Smooth muscle cell (in vitro differentiated cells): ENCODE measurements at regions not wholly inside any gene's neighbourhood (a gene's known extent, or its start where the extent isn't known, plus 50 kb on each side); places are given as distances from the start of the nearest gene placed in this dataset.

Source experiments
- DNase-seq: peaks from one replicate; lab custom pipeline; 2025; ENCODE audit not compliant: unreplicated experiment; lab: John Stamatoyannopoulos, UW
- H2AFZ ChIP-seq: fragments of 200-600 bp; sonication (generic); 2 replicates; pipeline ENCODE4 v1.6.0; 2016; ENCODE audit warnings: antibody characterized with exemption, low read depth, mild to moderate bottlenecking
- H3F3A ChIP-seq: fragments of 200-600 bp; sonication (generic); 2 replicates; pipeline ENCODE4 v1.6.0; 2017; ENCODE audit warnings: antibody characterized with exemption, low read depth
- H3K27ac ChIP-seq: fragments of 200-600 bp; sonication (generic); 2 replicates; pipeline ENCODE4 v1.5.1; 2016; ENCODE audit warnings: low read depth, mild to moderate bottlenecking
- H3K27me3 ChIP-seq: fragments of 200-600 bp; sonication (generic); 2 replicates; pipeline ENCODE4 v1.6.1; 2016; ENCODE audit warnings: low read depth, mild to moderate bottlenecking
- H3K36me3 ChIP-seq: fragments of 200-600 bp; sonication (generic); 2 replicates; pipeline ENCODE4 v1.5.1; 2016; ENCODE audit warnings: low read depth
- H3K4me1 ChIP-seq: fragments of 200-600 bp; sonication (generic); 2 replicates; pipeline ENCODE4 v1.5.1; 2016; ENCODE audit warnings: low read depth
- H3K4me2 ChIP-seq: fragments of 200-600 bp; sonication (generic); 2 replicates; pipeline ENCODE4 v1.6.0; 2016; ENCODE audit warnings: mild to moderate bottlenecking
- H3K4me3 ChIP-seq: fragments of 200-600 bp; sonication (generic); 2 replicates; pipeline ENCODE4 v1.5.1; 2016; ENCODE audit warnings: mild to moderate bottlenecking
- H3K79me2 ChIP-seq: fragments of 200-600 bp; sonication (generic); 2 replicates; pipeline ENCODE4 v1.6.0; 2016; ENCODE audit warnings: low read depth, mild to moderate bottlenecking
- H3K9ac ChIP-seq: fragments of 200-600 bp; sonication (generic); 2 replicates; pipeline ENCODE4 v1.6.0; 2016; ENCODE audit warnings: low read depth
- H3K9me3 ChIP-seq: fragments of 200-600 bp; sonication (generic); replicated peaks from 2 replicates; pipeline ENCODE4 v1.5.1; 2016; ENCODE audit warnings: low read depth
- H4K20me1 ChIP-seq: fragments of 200-600 bp; sonication (generic); 2 replicates; pipeline ENCODE4 v1.6.0; 2016; ENCODE audit warnings: low read depth
- WGBS: methylation state at CpG from one replicate; pipeline ENCODE4 v1.1.7; 2016; ENCODE audit warnings: low lambda C conversion rate; 5-methylcytosine and 5-hydroxymethylcytosine counted together
- TF ChIP-seq, protein P1 (sequence below): fragments of 200-600 bp; sonication (generic); IDR thresholded peaks from 2 replicates; pipeline ENCODE4 v1.5.1; 2017; ENCODE audit warnings: borderline replicate concordance, mild to moderate bottlenecking, antibody characterized with exemption; ENCODE audit not compliant: insufficient read depth, poor library complexity, severe bottlenecking

DNA sequence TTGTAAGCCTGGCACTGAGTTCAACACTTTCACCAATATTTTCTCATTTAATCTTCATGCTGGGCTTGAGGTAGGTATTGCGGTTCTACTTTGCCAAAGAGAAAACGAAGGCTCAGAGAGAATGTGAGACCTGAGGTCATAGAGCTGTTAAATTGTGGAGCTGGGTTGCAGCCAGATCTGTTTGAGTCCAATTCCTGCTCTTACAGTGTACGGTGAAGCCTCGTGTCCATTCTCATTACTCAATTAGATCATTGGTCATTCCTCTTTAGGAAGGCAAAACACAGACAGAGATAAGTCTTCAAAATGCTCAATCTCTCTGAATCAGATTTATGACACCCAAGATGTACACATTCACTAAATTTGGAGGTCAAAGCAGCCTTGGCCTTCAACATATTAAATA, 559.0 kb upstream of the DAB1 start:
- H3K36me3 ChIP-seq, result no peaks in the 10 kb centered on the region
- no peak overlapping the region for H3K27ac ChIP-seq
- H3K4me3 ChIP-seq, result no peak overlapping the region
- WGBS, result 89% methylated on average over 4 of the region's 4 CpGs
- peaks cover 6% of the 10 kb centered on the region for H3K27me3 ChIP-seq
- no peak overlapping the region for H2AFZ ChIP-seq
- no peak overlapping the region for H3K9ac ChIP-seq
- H3K79me2 ChIP-seq, result no peaks in the 10 kb centered on the region
- TF ChIP-seq, protein P1, sequence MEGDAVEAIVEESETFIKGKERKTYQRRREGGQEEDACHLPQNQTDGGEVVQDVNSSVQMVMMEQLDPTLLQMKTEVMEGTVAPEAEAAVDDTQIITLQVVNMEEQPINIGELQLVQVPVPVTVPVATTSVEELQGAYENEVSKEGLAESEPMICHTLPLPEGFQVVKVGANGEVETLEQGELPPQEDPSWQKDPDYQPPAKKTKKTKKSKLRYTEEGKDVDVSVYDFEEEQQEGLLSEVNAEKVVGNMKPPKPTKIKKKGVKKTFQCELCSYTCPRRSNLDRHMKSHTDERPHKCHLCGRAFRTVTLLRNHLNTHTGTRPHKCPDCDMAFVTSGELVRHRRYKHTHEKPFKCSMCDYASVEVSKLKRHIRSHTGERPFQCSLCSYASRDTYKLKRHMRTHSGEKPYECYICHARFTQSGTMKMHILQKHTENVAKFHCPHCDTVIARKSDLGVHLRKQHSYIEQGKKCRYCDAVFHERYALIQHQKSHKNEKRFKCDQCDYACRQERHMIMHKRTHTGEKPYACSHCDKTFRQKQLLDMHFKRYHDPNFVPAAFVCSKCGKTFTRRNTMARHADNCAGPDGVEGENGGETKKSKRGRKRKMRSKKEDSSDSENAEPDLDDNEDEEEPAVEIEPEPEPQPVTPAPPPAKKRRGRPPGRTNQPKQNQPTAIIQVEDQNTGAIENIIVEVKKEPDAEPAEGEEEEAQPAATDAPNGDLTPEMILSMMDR, result no peak
- no peaks in the 10 kb centered on the region for H3F3A ChIP-seq
- peaks cover 7% of the 10 kb centered on the region for H3K4me1 ChIP-seq
- H3K4me2 ChIP-seq, result no peak overlapping the region
- H4K20me1 ChIP-seq, result no peaks in the 10 kb centered on the region
- no peaks in the 10 kb centered on the region for H3K9me3 ChIP-seq
- no peak for DNase-seq

DNA sequence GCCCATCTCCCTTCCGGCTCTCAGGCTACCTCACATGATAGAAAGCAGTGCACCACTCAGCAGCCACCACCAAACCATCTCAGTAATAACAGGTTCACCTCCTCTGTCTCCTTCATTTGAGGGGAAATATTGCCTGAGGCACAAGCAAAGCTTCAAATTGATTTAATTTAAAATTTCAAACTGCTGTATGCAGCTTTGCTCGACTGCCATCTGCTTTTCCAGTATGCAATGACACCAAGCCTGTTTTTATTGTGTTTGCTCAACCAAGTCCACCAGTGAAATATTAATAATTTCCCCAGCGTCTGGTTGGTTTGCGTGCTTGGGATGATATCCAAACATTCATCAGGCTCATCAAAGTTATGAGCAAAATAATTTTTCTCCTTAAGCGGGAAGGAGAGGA, 552.4 kb upstream of the DAB1 start:
- 90% methylated on average over 5 of the region's 5 CpGs for WGBS
- Histone ChIP-seq H3K4me3 (no peak overlapping the region), H3K9ac (no peak overlapping the region), H3K79me2 (no peaks in the 10 kb centered on the region), H3K27ac (no peak overlapping the region), H3K4me2 (no peak overlapping the region), H3K27me3 (peaks cover 6% of the 10 kb centered on the region), H2AFZ (no peak overlapping the region), H3K4me1 (no peaks in the 10 kb centered on the region), H3F3A (no peaks in the 10 kb centered on the region), H3K9me3 (no peaks in the 10 kb centered on the region), H4K20me1 (no peaks in the 10 kb centered on the region), H3K36me3 (no peaks in the 10 kb centered on the region)
- no peak for DNase-seq
- TF ChIP-seq, protein P1, result no peak

DNA sequence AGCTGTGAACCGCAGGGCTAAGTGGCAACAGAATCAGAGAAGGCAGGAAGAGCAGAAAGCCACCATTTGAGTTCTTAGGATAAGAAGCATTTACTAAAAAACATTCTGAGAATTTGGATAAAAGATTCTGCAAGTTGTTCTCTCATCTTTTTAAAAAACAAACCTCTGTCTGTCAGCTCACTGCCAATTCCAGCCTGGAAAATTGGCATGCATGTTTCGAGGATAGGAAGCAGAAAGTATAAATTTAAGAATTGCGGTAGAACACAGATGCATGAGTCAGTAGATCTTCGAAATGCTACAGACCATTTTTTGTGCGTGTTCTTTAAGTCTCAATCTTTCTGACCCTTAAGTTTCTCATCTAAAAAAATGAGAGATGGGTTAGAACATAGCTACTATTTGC, 544.5 kb upstream of the DAB1 start:
- TF ChIP-seq, protein P1, result no peak
- WGBS, result 89% methylated on average over 5 of the region's 5 CpGs
- H4K20me1 ChIP-seq, result no peaks in the 10 kb centered on the region
- no peak overlapping the region for H3K4me2 ChIP-seq
- no peaks in the 10 kb centered on the region for H3K36me3 ChIP-seq
- H3K9ac ChIP-seq, result no peak overlapping the region
- no peak overlapping the region for H2AFZ ChIP-seq
- H3K9me3 ChIP-seq, result no peaks in the 10 kb centered on the region
- no peaks in the 10 kb centered on the region for H3K79me2 ChIP-seq
- no peak overlapping the region for H3K27ac ChIP-seq
- H3K4me1 ChIP-seq, result no peaks in the 10 kb centered on the region
- no peaks in the 10 kb centered on the region for H3F3A ChIP-seq
- peaks cover 5% of the 10 kb centered on the region for H3K27me3 ChIP-seq
- DNase-seq, result no peak
- H3K4me3 ChIP-seq, result no peak overlapping the region

DNA sequence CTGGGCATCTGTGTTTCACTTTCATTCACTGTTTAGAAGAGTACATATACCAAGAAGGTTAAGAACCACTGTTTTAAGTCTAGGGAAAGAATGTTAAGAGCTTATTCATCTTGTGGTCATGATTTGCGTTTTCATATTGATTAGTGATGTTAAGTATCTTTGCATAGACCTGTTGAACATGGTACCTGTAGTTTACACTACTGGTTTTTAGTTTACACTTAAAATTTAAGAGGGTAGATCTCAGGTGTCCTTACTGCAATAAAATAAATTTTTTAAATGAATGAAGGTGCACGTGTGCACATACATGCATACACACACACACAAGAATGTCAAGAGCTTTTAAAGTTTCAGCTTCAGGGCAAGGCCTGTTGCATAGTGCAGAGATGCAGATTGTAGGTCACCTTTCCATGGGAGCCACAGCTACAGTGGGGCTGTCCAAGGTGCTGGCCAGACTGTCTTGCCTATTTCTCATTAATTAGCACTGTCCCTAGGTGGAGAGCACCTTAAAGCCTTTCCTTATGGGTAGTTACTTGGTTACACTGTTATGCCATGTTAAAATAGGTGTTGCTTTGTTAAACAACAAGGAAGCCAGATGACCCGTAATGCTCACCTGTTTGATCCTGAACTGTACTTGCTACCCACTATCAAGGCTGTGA, 543.0 kb upstream of the DAB1 start:
- 60% methylated on average over 3 of the region's 3 CpGs for WGBS
- Histone ChIP-seq H3K27me3 (peaks cover 5% of the 10 kb centered on the region), H3F3A (no peaks in the 10 kb centered on the region), H3K9ac (no peak overlapping the region), H3K36me3 (no peaks in the 10 kb centered on the region), H3K9me3 (no peaks in the 10 kb centered on the region), H3K4me2 (no peak overlapping the region), H3K27ac (no peak overlapping the region), H2AFZ (no peak overlapping the region), H3K79me2 (no peaks in the 10 kb centered on the region), H3K4me3 (no peak overlapping the region), H3K4me1 (no peaks in the 10 kb centered on the region), H4K20me1 (no peaks in the 10 kb centered on the region)
- TF ChIP-seq, protein P1, result no peak
- no peak for DNase-seq
